NCI-H748 (cell line): ENCODE measurements at regions not wholly inside any gene's neighbourhood (a gene's known extent, or its start where the extent isn't known, plus 50 kb on each side); places are given as distances from the start of the nearest gene placed in this dataset.
"Not testable (repeated sequence)": the region's sequence is repeated elsewhere in the genome, so short reads cannot be mapped to it uniquely, and the experiment has no call there.

ENCODE experiments used
- DNase-seq: peaks from one replicate; lab custom pipeline; 2025; ENCODE audit not compliant: unreplicated experiment; lab: John Stamatoyannopoulos, UW

GRCh38 chr7:123264820-123265219, 65.1 kb upstream of the SLC13A1 start:
- DNase-seq = not testable (repeated sequence)

GRCh38 chr7:123260428-123260960, 60.7 kb upstream of the SLC13A1 start:
- no peak for DNase-seq

- no peak for DNase-seq
Measured at GRCh38 chr7:123259759-123260158, 60.0 kb upstream of the SLC13A1 start.
